ENCODE measurements at regions not wholly inside any gene's neighbourhood (a gene's known extent, or its start where the extent isn't known, plus 50 kb on each side); places are given as distances from the start of the nearest gene placed in this dataset.

DNA sequence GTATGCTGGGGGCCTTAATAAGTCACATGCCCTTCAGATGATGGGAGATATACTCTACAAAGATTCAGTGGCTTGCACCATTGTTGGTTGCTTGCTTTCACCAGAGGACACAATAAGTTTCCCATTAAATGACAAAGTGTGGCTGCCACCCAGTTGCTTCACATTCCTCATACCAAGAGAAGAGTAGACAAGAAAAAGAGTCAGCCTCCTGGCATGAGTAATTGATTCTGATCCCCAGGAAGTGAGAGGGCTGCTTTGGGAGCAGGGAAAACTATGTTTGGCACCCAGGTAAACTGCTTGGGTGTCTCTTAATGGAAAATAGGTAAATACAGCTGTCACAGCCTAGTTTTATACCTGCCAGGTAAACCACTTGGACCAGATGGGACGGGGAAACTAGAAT is 66.7 kb upstream of the IL6 start:
- no peak for DNase-seq (ENCODE audit: low read depth, low spot score)
- CTCF ChIA-PET = no interaction called here
- TF ChIP-seq, protein P1, sequence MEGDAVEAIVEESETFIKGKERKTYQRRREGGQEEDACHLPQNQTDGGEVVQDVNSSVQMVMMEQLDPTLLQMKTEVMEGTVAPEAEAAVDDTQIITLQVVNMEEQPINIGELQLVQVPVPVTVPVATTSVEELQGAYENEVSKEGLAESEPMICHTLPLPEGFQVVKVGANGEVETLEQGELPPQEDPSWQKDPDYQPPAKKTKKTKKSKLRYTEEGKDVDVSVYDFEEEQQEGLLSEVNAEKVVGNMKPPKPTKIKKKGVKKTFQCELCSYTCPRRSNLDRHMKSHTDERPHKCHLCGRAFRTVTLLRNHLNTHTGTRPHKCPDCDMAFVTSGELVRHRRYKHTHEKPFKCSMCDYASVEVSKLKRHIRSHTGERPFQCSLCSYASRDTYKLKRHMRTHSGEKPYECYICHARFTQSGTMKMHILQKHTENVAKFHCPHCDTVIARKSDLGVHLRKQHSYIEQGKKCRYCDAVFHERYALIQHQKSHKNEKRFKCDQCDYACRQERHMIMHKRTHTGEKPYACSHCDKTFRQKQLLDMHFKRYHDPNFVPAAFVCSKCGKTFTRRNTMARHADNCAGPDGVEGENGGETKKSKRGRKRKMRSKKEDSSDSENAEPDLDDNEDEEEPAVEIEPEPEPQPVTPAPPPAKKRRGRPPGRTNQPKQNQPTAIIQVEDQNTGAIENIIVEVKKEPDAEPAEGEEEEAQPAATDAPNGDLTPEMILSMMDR (IDR thresholded peaks at IDR 0.05; ENCODE audit: insufficient read depth, low read length, missing control alignments) = no peak
- POLR2A ChIA-PET = no interaction called here
- no peak overlapping the region for H3K4me3 ChIP-seq (ENCODE audit: low read depth, low read length)

DNA sequence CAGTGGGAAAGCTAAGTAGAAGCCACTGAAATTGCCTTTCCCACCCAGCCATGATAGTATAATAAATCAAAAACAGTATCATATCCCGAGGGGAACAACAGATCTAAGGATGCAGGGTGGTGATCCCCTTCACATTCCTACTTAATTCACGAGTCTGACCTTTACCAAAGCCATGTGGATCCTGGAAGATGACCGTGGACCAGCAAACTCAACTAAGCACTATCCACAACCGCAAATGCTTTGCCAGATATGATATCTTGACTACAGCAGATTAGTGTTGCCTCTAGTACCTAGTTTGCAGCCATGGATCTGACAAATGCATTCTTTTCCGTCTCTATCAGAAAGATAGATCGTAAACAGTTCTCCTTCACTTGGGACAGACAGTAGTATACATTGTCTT is 67.3 kb upstream of the IL6 start:
- ChIA-PET POLR2A (no interaction called here), CTCF (no interaction called here)
- TF ChIP-seq, protein P1 (IDR thresholded peaks at IDR 0.05; ENCODE audit: insufficient read depth, low read length, missing control alignments) = no peak
- no peak for DNase-seq (ENCODE audit: low read depth, low spot score)
- no peak overlapping the region for H3K4me3 ChIP-seq (ENCODE audit: low read depth, low read length)

DNA sequence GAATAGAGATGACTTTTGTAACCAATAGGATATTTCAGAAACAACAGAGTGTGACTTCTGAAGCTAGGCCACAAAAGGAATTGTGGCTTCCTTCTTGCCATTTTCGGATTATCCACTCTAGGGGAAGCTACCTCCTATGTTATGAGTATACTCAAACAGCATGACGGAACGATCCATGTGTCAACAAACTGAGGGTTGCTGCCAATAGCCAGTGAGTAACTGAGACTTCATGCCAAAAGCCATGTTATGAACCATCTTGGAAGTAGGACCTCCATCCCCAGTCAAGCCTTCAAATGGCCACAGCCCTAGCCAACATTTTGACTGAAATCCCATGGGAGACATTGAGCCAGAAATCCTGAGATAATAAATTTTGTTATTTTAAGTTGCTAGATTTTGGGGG is 69.0 kb upstream of the IL6 start:
- no peak for DNase-seq (ENCODE audit: low read depth, low spot score)
- no peak overlapping the region for H3K4me3 ChIP-seq (ENCODE audit: low read depth, low read length)
- ChIA-PET CTCF (interaction anchor here (1.0 kb wide), 1 partner anchor 65 kb away, joined by 3 read pairs; no protein-coding TSS in a partner anchor), POLR2A (no interaction called here)
- TF ChIP-seq, protein P1 (IDR thresholded peaks at IDR 0.05; ENCODE audit: insufficient read depth, low read length, missing control alignments) = no peak

DNA sequence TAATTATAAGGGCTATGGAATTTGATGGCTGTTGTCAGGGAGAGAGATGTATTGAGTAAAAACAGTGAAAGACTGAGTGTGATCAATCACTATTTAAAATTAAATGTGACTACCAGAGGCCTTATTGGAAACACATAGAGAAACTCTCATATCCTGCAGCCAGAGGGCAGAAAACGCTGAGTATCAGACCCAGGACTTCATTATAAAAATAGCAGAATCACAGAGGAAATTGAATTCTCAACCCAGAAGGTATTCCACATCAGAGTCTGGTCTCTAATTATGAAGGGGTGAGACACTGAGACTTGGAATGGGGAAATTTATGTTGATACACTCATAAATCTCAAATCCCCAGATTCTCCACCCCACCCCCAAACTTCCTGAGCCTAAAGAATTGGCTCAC is 69.5 kb upstream of the IL6 start:
- no peak for DNase-seq (ENCODE audit: low read depth, low spot score)
- POLR2A ChIA-PET = no interaction called here
- CTCF ChIA-PET = interaction anchor here (1.0 to 1.5 kb wide), 4 partner anchors 10 to 80 kb away, joined by 3 to 7 read pairs (median 4); no protein-coding TSS in a partner anchor
- no peak overlapping the region for H3K4me3 ChIP-seq (ENCODE audit: low read depth, low read length)
- TF ChIP-seq, protein P1 (IDR thresholded peaks at IDR 0.05; ENCODE audit: insufficient read depth, low read length, missing control alignments) = no peak

DNA sequence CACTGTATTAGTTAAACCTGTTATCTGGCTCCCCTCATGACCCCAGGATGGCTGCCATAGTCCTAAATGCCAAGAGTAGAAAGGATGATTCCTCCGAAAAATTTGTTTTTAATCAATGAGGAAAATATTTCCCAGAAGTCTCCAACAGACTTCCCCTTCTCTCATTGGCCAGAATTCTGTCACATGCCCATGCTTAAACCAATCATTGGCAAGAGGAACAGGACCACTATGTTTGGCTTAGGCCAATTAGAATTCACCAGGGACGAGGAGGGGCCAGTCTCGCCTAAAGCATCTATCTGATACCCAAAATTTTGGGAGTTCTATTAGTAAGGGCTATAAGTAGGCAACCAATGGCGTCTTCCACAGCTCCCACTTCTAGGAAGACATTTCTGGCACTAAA is 71.2 kb upstream of the IL6 start:
- POLR2A ChIA-PET = no interaction called here
- CTCF ChIA-PET = interaction anchor here (1.5 kb wide), 1 partner anchor 70 kb away, joined by 3 read pairs; no protein-coding TSS in a partner anchor
- TF ChIP-seq, protein P1 (IDR thresholded peaks at IDR 0.05; ENCODE audit: insufficient read depth, low read length, missing control alignments) = no peak

DNA sequence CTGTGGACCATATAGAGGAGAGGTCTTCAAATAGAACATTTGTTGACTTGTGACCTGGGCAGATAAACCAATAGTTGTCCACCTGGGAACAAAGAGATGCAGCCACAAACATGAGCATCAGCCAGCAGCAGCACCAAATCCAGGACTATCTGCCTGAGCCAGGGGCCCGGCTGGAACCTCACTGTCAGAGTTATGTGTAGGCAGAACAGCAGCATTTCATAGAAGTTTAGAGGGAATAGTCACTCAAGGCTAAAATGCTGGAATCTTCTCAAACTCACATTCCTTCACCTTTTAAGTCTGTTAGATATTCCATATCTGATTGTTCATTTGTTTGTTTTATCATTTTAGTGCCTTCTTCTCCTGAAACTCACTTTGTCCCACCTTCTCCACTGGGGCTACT is 72.2 kb upstream of the IL6 start:
- ChIA-PET CTCF (no interaction called here), POLR2A (no interaction called here)
- no peak overlapping the region for H3K4me3 ChIP-seq (ENCODE audit: low read depth, low read length)
- no peak for DNase-seq (ENCODE audit: low read depth, low spot score)
- TF ChIP-seq, protein P1 (IDR thresholded peaks at IDR 0.05; ENCODE audit: insufficient read depth, low read length, missing control alignments) = no peak

More for the DNA sequence above, 71.2 kb upstream of the IL6 start:
- no peak overlapping the region for H3K4me3 ChIP-seq (ENCODE audit: low read depth, low read length)
- DNase-seq (ENCODE audit: low read depth, low spot score) = no peak
